ENCODE measurements at regions not wholly inside any gene's neighbourhood (a gene's known extent, or its start where the extent isn't known, plus 50 kb on each side); places are given as distances from the start of the nearest gene placed in this dataset.

- no peaks in the 10 kb centered on the region for H3K36me3 ChIP-seq (ENCODE audit: control insufficient read depth, insufficient read depth, low read length)
- H3K4me1 ChIP-seq (ENCODE audit: control insufficient read depth, insufficient read depth, low read length): peaks cover 3% of the 10 kb centered on the region
- no peaks in the 10 kb centered on the region for H3K27me3 ChIP-seq (ENCODE audit: control insufficient read depth, insufficient read depth, low read length)
- H3K4me3 ChIP-seq (ENCODE audit: low read depth, low read length): no peak overlapping the region
- no CpG with 5 or more reads among the region's 6 CpGs for WGBS (ENCODE audit: insufficient coverage)
- no peaks in the 10 kb centered on the region for H3K9me3 ChIP-seq (ENCODE audit: control insufficient read depth, insufficient read depth, low read length)
- no peak overlapping the region for H3K27ac ChIP-seq (ENCODE audit: low read depth, low read length)
- DNase-seq (ENCODE audit: low read depth in 4 of 6, low spot score in 6 of 6): peak in 1 of 6 donors; percentile 46
Observed at GRCh38 chr4:108334031-108334430, 165.3 kb upstream of the LEF1 start.

GRCh38 chr4:108333353-108333942 is 164.7 kb upstream of the LEF1 start:
- DNase-seq (ENCODE audit: low read depth in 4 of 6, low spot score in 6 of 6): peak in 1 of 6 donors; percentile 60
- H3K27ac ChIP-seq (ENCODE audit: low read depth, low read length): no peak overlapping the region
- peaks cover 3% of the 10 kb centered on the region for H3K4me1 ChIP-seq (ENCODE audit: control insufficient read depth, insufficient read depth, low read length)
- WGBS (ENCODE audit: insufficient coverage): no CpG with 5 or more reads among the region's 7 CpGs
- no peaks in the 10 kb centered on the region for H3K36me3 ChIP-seq (ENCODE audit: control insufficient read depth, insufficient read depth, low read length)
- no peaks in the 10 kb centered on the region for H3K9me3 ChIP-seq (ENCODE audit: control insufficient read depth, insufficient read depth, low read length)
- H3K27me3 ChIP-seq (ENCODE audit: control insufficient read depth, insufficient read depth, low read length): no peaks in the 10 kb centered on the region
- H3K4me3 ChIP-seq (ENCODE audit: low read depth, low read length): no peak overlapping the region

- WGBS (ENCODE audit: insufficient coverage): 83% methylated on average over 1 of the region's 5 CpGs
- Histone ChIP-seq H3K4me1 (ENCODE audit: control insufficient read depth, insufficient read depth, low read length) (peaks cover 3% of the 10 kb centered on the region), H3K36me3 (ENCODE audit: control insufficient read depth, insufficient read depth, low read length) (no peaks in the 10 kb centered on the region), H3K27me3 (ENCODE audit: control insufficient read depth, insufficient read depth, low read length) (no peaks in the 10 kb centered on the region), H3K4me3 (ENCODE audit: low read depth, low read length) (no peak overlapping the region), H3K9me3 (ENCODE audit: control insufficient read depth, insufficient read depth, low read length) (no peaks in the 10 kb centered on the region), H3K27ac (ENCODE audit: low read depth, low read length) (no peak overlapping the region)
- DNase-seq (ENCODE audit: low read depth in 4 of 6, low spot score in 6 of 6): no peak
Observed at GRCh38 chr4:108331905-108332632, 163.3 kb upstream of the LEF1 start.

DNA sequence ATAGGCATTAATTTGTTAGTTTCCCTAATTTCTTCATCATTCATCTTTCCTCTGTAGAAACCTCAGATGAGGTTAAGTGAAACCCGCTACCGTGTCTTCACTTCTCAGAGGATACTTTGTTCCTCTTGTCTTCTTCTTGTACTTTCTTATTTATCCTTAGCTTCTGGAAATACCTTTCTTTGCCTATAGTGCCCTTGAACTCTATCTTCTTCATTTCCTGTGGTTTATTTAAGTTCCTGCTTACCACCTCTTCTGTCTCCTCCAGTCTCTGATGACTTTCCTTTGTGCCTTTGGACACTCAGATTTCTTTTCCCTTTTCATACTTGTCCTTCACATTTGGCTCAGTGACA is 159.6 kb upstream of the LEF1 start:
- H3K36me3 ChIP-seq (ENCODE audit: control insufficient read depth, insufficient read depth, low read length): no peaks in the 10 kb centered on the region
- no peak overlapping the region for H3K4me3 ChIP-seq (ENCODE audit: low read depth, low read length)
- no peaks in the 10 kb centered on the region for H3K4me1 ChIP-seq (ENCODE audit: control insufficient read depth, insufficient read depth, low read length)
- no CpG with 5 or more reads among the region's 2 CpGs for WGBS (ENCODE audit: insufficient coverage)
- no peaks in the 10 kb centered on the region for H3K27me3 ChIP-seq (ENCODE audit: control insufficient read depth, insufficient read depth, low read length)
- H3K9me3 ChIP-seq (ENCODE audit: control insufficient read depth, insufficient read depth, low read length): no peaks in the 10 kb centered on the region
- H3K27ac ChIP-seq (ENCODE audit: low read depth, low read length): no peak overlapping the region
- DNase-seq (ENCODE audit: low read depth in 4 of 6, low spot score in 6 of 6): no peak

DNA sequence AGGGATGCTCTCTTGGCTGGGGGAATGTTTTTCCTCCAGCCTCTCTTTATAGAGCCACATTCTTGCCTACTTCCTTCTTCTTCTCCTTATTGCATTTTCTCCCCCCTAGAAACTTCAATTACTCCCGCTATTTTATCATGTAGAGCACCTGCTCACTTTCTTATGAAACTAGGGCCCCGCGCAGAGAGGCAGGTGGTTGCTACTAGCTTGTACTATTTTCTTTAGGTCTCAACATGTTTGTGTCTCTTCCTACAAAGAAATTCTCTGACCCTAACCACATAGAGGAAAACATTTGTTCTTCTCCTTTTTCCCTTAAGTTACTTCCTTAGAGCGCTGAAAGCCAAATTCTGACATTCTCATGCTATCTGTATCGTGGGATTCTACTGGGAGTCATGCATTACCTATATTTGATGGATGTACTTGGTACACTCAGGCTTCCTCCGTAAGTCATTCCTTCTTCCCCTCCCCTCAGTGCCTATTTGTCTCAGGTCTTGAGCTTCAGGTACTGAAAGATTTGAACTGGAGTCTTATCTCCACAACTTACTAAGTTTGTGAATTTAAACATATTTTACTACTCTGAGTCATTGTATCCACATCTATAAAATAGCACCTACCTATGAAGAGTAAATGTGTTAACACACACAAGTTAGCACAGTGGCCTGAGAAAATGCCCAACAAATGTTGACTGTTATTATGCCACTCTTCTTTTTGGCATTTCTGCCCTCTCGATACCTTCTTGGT is 159.1 kb upstream of the LEF1 start:
- WGBS (ENCODE audit: insufficient coverage): 92% methylated on average over 4 of the region's 7 CpGs
- no peak for DNase-seq (ENCODE audit: low read depth in 4 of 6, low spot score in 6 of 6)
- no peaks in the 10 kb centered on the region for H3K27me3 ChIP-seq (ENCODE audit: control insufficient read depth, insufficient read depth, low read length)

DNA sequence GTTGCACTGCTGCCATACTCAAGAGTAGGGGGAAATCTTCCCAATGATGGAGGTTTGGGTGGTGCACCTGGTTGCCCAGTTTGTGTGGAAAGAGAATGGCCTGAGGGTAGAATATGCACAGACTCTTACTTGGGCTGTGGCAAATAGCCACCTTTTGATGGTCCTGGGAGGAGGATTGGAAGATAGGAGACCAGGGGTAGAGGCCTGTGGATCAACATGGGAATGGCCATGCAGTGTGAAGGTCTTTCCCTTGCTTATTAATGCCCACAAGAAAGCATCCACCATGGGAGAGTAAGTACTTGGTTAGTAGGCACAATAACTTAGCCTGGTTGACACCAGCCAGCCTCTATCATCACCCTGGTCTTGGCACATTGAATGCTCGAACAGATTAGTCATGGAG is 156.8 kb upstream of the LEF1 start:
- DNase-seq (ENCODE audit: low read depth in 4 of 6, low spot score in 6 of 6): no peak
- no peaks in the 10 kb centered on the region for H3K4me1 ChIP-seq (ENCODE audit: control insufficient read depth, insufficient read depth, low read length)
- no peaks in the 10 kb centered on the region for H3K27me3 ChIP-seq (ENCODE audit: control insufficient read depth, insufficient read depth, low read length)
- no CpG with 5 or more reads among the region's 1 CpG for WGBS (ENCODE audit: insufficient coverage)
- H3K9me3 ChIP-seq (ENCODE audit: control insufficient read depth, insufficient read depth, low read length): peaks cover 2% of the 10 kb centered on the region
- no peak overlapping the region for H3K27ac ChIP-seq (ENCODE audit: low read depth, low read length)
- no peaks in the 10 kb centered on the region for H3K36me3 ChIP-seq (ENCODE audit: control insufficient read depth, insufficient read depth, low read length)
- no peak overlapping the region for H3K4me3 ChIP-seq (ENCODE audit: low read depth, low read length)

More for the DNA sequence above, 159.1 kb upstream of the LEF1 start:
- Histone ChIP-seq H3K27ac (ENCODE audit: low read depth, low read length) (no peak overlapping the region), H3K4me3 (ENCODE audit: low read depth, low read length) (no peak overlapping the region), H3K4me1 (ENCODE audit: control insufficient read depth, insufficient read depth, low read length) (no peaks in the 10 kb centered on the region), H3K9me3 (ENCODE audit: control insufficient read depth, insufficient read depth, low read length) (no peaks in the 10 kb centered on the region), H3K36me3 (ENCODE audit: control insufficient read depth, insufficient read depth, low read length) (no peaks in the 10 kb centered on the region)

- no CpG with 5 or more reads among the region's 1 CpG for WGBS (ENCODE audit: insufficient coverage)
- peaks cover 2% of the 10 kb centered on the region for H3K9me3 ChIP-seq (ENCODE audit: control insufficient read depth, insufficient read depth, low read length)
- H3K27me3 ChIP-seq (ENCODE audit: control insufficient read depth, insufficient read depth, low read length): no peaks in the 10 kb centered on the region
- H3K36me3 ChIP-seq (ENCODE audit: control insufficient read depth, insufficient read depth, low read length): no peaks in the 10 kb centered on the region
- no peak for DNase-seq (ENCODE audit: low read depth in 4 of 6, low spot score in 6 of 6)
- H3K4me1 ChIP-seq (ENCODE audit: control insufficient read depth, insufficient read depth, low read length): no peaks in the 10 kb centered on the region
- no peak overlapping the region for H3K27ac ChIP-seq (ENCODE audit: low read depth, low read length)
- H3K4me3 ChIP-seq (ENCODE audit: low read depth, low read length): no peak overlapping the region
Observed at GRCh38 chr4:108324450-108324849, 155.7 kb upstream of the LEF1 start.

DNA sequence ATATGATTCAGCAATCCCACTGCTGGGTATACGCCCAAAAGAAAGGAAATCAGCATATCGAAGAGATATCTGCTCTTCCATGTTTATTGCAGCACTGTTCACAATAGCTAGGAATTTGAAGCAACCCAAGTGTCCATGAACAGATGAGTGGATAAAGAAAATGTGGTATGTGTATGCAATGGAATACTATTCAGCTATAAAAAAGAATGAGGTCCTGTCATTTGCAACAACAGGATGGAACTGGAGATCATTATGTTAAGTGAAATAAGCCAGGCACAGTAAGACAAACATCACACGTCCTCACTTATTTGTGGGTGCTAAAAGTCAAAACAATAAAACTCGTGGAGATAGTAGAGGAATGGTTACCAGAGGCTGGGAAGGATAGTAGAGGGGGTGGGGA is 153.8 kb upstream of the LEF1 start:
- WGBS (ENCODE audit: insufficient coverage): 100% methylated on average over 2 of the region's 4 CpGs
- Histone ChIP-seq H3K4me3 (ENCODE audit: low read depth, low read length) (no peak overlapping the region), H3K4me1 (ENCODE audit: control insufficient read depth, insufficient read depth, low read length) (no peaks in the 10 kb centered on the region), H3K9me3 (ENCODE audit: control insufficient read depth, insufficient read depth, low read length) (peaks cover 2% of the 10 kb centered on the region), H3K36me3 (ENCODE audit: control insufficient read depth, insufficient read depth, low read length) (no peaks in the 10 kb centered on the region), H3K27me3 (ENCODE audit: control insufficient read depth, insufficient read depth, low read length) (no peaks in the 10 kb centered on the region), H3K27ac (ENCODE audit: low read depth, low read length) (no peak overlapping the region)
- DNase-seq (ENCODE audit: low read depth in 4 of 6, low spot score in 6 of 6): no peak

- Histone ChIP-seq H3K27ac (ENCODE audit: low read depth, low read length) (no peak overlapping the region), H3K4me3 (ENCODE audit: low read depth, low read length) (no peak overlapping the region), H3K4me1 (ENCODE audit: control insufficient read depth, insufficient read depth, low read length) (no peaks in the 10 kb centered on the region), H3K27me3 (ENCODE audit: control insufficient read depth, insufficient read depth, low read length) (no peaks in the 10 kb centered on the region), H3K36me3 (ENCODE audit: control insufficient read depth, insufficient read depth, low read length) (no peaks in the 10 kb centered on the region), H3K9me3 (ENCODE audit: control insufficient read depth, insufficient read depth, low read length) (peaks cover 2% of the 10 kb centered on the region)
- DNase-seq (ENCODE audit: low read depth in 4 of 6, low spot score in 6 of 6): peak in 1 of 6 donors; percentile 24
- no CpG with 5 or more reads among the region's 1 CpG for WGBS (ENCODE audit: insufficient coverage)
Observed at GRCh38 chr4:108320061-108320460, 151.3 kb upstream of the LEF1 start.

DNA sequence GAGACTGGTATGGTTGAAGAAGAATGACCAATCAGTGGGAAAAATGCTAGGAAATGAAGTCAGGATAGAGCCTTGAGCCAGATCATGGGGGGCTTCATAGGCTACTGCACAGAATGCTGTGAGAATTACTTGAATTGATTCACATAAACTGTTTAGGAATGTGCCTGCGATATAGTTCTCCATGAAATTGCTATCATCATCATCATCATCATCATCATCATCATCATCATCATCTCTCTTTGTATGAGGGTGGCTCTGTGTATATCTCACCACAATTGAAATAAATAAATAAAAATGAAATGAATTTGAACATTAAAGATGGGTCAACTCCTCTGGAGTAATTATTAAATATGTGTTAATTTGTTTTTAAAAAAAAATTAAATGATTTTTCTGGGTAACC is 148.6 kb upstream of the LEF1 start:
- Histone ChIP-seq H3K27me3 (ENCODE audit: control insufficient read depth, insufficient read depth, low read length) (no peaks in the 10 kb centered on the region), H3K27ac (ENCODE audit: low read depth, low read length) (no peak overlapping the region), H3K4me1 (ENCODE audit: control insufficient read depth, insufficient read depth, low read length) (no peaks in the 10 kb centered on the region), H3K36me3 (ENCODE audit: control insufficient read depth, insufficient read depth, low read length) (no peaks in the 10 kb centered on the region), H3K9me3 (ENCODE audit: control insufficient read depth, insufficient read depth, low read length) (peaks cover under 1% of the 10 kb centered on the region), H3K4me3 (ENCODE audit: low read depth, low read length) (no peak overlapping the region)
- DNase-seq (ENCODE audit: low read depth in 4 of 6, low spot score in 6 of 6): no peak
- WGBS (ENCODE audit: insufficient coverage): no CpG with 5 or more reads among the region's 1 CpG
